ENCODE measurements at regions not wholly inside any gene's neighbourhood (a gene's known extent, or its start where the extent isn't known, plus 50 kb on each side); places are given as distances from the start of the nearest gene placed in this dataset.

DNA sequence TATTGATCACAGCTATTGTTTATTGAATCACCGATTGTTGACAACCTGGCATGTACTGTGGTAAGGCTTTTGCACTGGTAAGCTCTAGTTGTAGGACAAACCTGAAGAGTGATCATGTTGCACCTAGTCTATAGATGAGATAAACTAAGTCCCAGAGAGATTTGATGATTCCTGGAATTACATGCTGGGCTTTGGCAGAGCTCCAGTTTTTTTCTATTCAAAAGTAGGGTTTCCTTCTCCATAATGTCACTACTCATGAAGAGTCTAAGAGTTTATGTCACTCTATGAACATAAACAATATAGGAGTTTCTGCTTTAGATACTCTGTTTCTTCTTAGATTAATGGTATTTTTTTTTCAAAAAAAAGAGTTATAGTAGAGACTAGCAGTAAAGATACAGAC is 72.0 kb downstream of the BMP4 start:
- no peak overlapping the region for H3K4me3 ChIP-seq
- 75% methylated on average over 1 of the region's 1 CpG for WGBS (ENCODE audit: missing lambda C conversion rate)
- TF ChIP-seq MAZ (IDR thresholded peaks at IDR 0.05; ENCODE audit: borderline replicate concordance, low read depth, low read length) = no peak
- no peaks in the 10 kb centered on the region for H3K9me3 ChIP-seq
- no peak for FAIRE-seq
- H3K4me1 ChIP-seq = peaks cover 48% of the 10 kb centered on the region
- H3K27ac ChIP-seq = no peak overlapping the region
- ChIA-PET POLR2A (no interaction called here), CTCF (interaction anchor here (1.1 to 1.6 kb wide), 2 partner anchors 90 to 346 kb away, joined by 3 to 4 read pairs; no protein-coding TSS in a partner anchor)
- H3K4me2 ChIP-seq = no peak overlapping the region
- ATAC-seq = no peak
- DNase-seq (ENCODE audit: low read depth in 1 of 2, low spot score in 1 of 2) = no peak

DNA sequence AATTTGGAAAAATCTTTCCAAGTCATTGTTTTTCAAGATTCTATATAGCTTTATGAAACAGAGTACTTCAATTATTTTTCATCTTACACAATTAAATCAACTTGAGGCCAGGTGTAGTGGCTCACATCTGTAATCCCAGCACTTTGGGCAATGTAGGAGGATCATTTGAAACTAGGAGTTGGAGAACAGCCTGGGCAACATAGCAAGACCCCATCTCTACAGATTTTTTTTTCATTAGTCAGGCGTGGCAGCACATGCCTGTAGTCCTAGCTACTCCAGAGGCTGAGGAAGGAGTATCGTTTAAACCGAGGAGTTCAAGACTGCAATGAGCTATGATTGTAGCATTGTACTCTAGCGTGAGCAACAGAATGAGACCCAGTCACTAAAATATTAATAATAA is 72.9 kb downstream of the BMP4 start:
- Histone ChIP-seq H3K27ac (0 out of 6 replicates have a peak overlapping the region, but pooled peaks of 1 of the 2 experiments have one; percentile 17), H3K9me3 (no peaks in the 10 kb centered on the region), H3K4me2 (no peak overlapping the region), H3K4me3 (no peak overlapping the region), H3K4me1 (peaks cover 41% of the 10 kb centered on the region)
- TF ChIP-seq JUNB (IDR thresholded peaks at IDR 0.05) (no peak), NFE2L2 (conservative IDR thresholded peaks at IDR 0.05; ENCODE audit: low read length) (no peak), SREBF2 (IDR thresholded peaks at IDR 0.05) (no peak)
- FAIRE-seq = peak; percentile 28
- no peak for DNase-seq (ENCODE audit: low read depth in 1 of 2, low spot score in 1 of 2)
- 97% methylated on average over 4 of the region's 4 CpGs for WGBS (ENCODE audit: missing lambda C conversion rate)
- ChIA-PET CTCF (interaction anchor here (1.1 kb wide), 1 partner anchor 90 kb away, joined by 3 read pairs; no protein-coding TSS in a partner anchor), POLR2A (no interaction called here)
- no peak for ATAC-seq

DNA sequence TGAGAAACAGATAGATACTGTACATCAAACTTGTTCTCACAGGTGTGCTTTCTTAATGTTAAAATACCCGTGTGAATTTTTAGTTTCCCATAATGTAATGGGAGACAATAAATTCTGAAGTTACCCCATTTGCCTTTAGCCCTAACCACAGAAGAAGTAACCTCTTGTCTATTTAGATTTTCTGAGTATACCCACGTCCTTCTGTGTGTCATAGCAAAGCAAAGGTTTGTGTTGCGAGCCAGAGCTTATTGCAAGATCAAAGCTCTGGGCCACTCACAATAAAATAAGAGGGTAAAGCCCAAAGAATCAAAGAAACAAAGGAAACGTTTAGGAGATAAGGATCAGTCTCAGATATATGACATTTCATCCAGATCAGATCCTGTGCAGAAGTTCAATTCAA is 73.9 kb downstream of the BMP4 start:
- WGBS (ENCODE audit: missing lambda C conversion rate) = 30% methylated on average over 4 of the region's 4 CpGs
- Histone ChIP-seq H3K4me2 (peak overlapping the region; percentile 75), H3K4me1 (peaks cover 33% of the 10 kb centered on the region), H3K4me3 (no peak overlapping the region), H3K27ac (peak overlapping the region in 1 of 2 experiments; percentile 12; a peak in 2 of 6 replicates), H3K9me3 (no peaks in the 10 kb centered on the region)
- ATAC-seq (no peak), FAIRE-seq (no peak), DNase-seq (ENCODE audit: low read depth in 1 of 2, low spot score in 1 of 2) (peak in 1 of 2 experiments; percentile 14)
- ChIA-PET POLR2A (no interaction called here), CTCF (no interaction called here)
- TF ChIP-seq NPAS2 (CRISPR knock-in tag; IDR thresholded peaks at IDR 0.05; ENCODE audit: borderline replicate concordance) (no peak), CBX8 (IDR thresholded peaks at IDR 0.05) (no peak), CEBPB (IDR thresholded peaks at IDR 0.05) (no peak), CHD4 (IDR thresholded peaks at IDR 0.05; ENCODE audit: borderline replicate concordance) (no peak)

DNA sequence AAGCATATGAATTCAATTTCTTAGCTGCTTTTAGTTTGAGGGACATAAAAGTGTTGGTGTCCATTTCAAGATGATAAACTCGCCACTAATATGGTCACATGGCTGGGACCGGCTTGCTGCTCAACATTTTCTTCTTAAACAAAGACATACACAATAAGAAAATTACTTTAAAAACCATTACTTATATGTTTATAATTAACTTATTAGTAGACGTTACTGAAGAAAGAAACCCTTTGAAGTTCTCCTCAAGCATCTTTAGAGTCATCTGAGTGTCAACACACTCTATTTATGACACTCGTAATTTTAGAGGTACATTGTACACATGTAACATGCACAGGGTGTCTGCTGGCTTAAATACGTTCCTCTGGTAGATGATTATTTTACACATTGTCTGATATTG is 74.7 kb downstream of the BMP4 start:
- Histone ChIP-seq H3K4me3 (peak overlapping the region; percentile 13; the same call in 1 of the 3 replicates), H3K27ac (peak overlapping the region; percentile 31 to 54; a peak in 5 of 6 replicates), H3K4me1 (peaks cover 33% of the 10 kb centered on the region), H3K9me3 (no peaks in the 10 kb centered on the region), H3K4me2 (peak overlapping the region; percentile 75)
- DNase-seq (ENCODE audit: low read depth in 1 of 2, low spot score in 1 of 2) = no peak
- ChIA-PET CTCF (no interaction called here), POLR2A (no interaction called here)
- TF ChIP-seq KDM5A (IDR thresholded peaks at IDR 0.05) (no peak), RAD21 (conservative IDR thresholded peaks at IDR 0.05 in 1 of 2, IDR thresholded peaks at IDR 0.05 in 1 of 2) (no peak), EHMT2 (IDR thresholded peaks at IDR 0.05; ENCODE audit: low read depth) (no peak), POLR2A (IDR thresholded peaks at IDR 0.05; ENCODE audit: low read length) (no peak), NR3C1 (IDR thresholded peaks at IDR 0.05) (no peak), KDM1A (IDR thresholded peaks at IDR 0.05; ENCODE audit: low read depth) (no peak), RFX5 (IDR thresholded peaks at IDR 0.05) (no peak), EP300 (IDR thresholded peaks at IDR 0.05) (no peak), HOXB13 (CRISPR knock-in tag; IDR thresholded peaks at IDR 0.05; ENCODE audit: low read depth) (no peak), HEYL (CRISPR knock-in tag; IDR thresholded peaks at IDR 0.05) (no peak), NFE2L2 (conservative IDR thresholded peaks at IDR 0.05; ENCODE audit: low read length) (no peak), ZC3H11A (IDR thresholded peaks at IDR 0.05) (no peak), JUNB (IDR thresholded peaks at IDR 0.05) (no peak), RARB (CRISPR knock-in tag; IDR thresholded peaks at IDR 0.05) (no peak)
- TF ChIP-seq, protein P1, sequence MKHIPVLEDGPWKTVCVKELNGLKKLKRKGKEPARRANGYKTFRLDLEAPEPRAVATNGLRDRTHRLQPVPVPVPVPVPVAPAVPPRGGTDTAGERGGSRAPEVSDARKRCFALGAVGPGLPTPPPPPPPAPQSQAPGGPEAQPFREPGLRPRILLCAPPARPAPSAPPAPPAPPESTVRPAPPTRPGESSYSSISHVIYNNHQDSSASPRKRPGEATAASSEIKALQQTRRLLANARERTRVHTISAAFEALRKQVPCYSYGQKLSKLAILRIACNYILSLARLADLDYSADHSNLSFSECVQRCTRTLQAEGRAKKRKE (CRISPR knock-in tag; IDR thresholded peaks at IDR 0.05; ENCODE audit: low read depth) = no peak
- TF ChIP-seq, protein P2, sequence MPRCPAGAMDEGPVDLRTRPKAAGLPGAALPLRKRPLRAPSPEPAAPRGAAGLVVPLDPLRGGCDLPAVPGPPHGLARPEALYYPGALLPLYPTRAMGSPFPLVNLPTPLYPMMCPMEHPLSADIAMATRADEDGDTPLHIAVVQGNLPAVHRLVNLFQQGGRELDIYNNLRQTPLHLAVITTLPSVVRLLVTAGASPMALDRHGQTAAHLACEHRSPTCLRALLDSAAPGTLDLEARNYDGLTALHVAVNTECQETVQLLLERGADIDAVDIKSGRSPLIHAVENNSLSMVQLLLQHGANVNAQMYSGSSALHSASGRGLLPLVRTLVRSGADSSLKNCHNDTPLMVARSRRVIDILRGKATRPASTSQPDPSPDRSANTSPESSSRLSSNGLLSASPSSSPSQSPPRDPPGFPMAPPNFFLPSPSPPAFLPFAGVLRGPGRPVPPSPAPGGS (IDR thresholded peaks at IDR 0.05) = no peak
- TF ChIP-seq, protein P3, sequence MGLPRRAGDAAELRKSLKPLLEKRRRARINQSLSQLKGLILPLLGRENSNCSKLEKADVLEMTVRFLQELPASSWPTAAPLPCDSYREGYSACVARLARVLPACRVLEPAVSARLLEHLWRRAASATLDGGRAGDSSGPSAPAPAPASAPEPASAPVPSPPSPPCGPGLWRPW (IDR thresholded peaks at IDR 0.05) = no peak
- 11% methylated on average over 5 of the region's 5 CpGs for WGBS (ENCODE audit: missing lambda C conversion rate)
- ATAC-seq = peak in 1 of 2 experiments; percentile 23; a peak in 1 of 6 replicates
- no peak for FAIRE-seq

Data from A549 (cell line).